ENCODE measurements at regions not wholly inside any gene's neighbourhood (a gene's known extent, or its start where the extent isn't known, plus 50 kb on each side); places are given as distances from the start of the nearest gene placed in this dataset.

DNA sequence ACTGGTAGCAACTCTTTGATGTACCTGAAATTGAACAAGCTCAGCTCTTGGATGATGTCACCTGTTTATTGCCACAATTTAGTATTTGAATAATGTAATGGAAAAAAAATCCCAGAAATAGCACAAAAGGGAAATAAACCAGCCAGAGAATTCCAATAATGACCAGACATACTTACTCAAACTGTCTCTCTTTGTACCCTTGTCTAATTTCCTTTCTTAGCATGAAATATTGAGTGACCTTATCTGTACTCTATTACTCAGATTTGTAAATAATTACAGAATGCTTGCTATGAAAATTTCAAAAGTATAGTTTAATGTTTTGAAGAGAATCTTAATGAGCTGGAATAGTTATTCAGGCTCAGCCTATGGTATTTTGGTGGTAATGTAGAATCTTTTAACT, 555.4 kb upstream of the SGO1 start:
- no peak overlapping the region for H2BK20ac ChIP-seq (ENCODE audit: low read length)
- H3K4me2 ChIP-seq (ENCODE audit: insufficient read depth in 1 of 2, low read depth in 2 of 2, low read length in 2 of 2) = no peak overlapping the region
- H4K8ac ChIP-seq (ENCODE audit: extremely low read depth, insufficient read depth, low read length) = no peak overlapping the region
- H2AFZ ChIP-seq (ENCODE audit: low read length) = no peak overlapping the region
- H3K79me1 ChIP-seq (ENCODE audit: low read depth, low read length) = no peaks in the 10 kb centered on the region
- no peak overlapping the region for H2BK5ac ChIP-seq (ENCODE audit: low read depth, low read length)
- no peak overlapping the region for H3K23ac ChIP-seq (ENCODE audit: insufficient read length)
- H3K9ac ChIP-seq (replicated peaks in 1 of 4; ENCODE audit: extremely low read depth in 1 of 4, low read depth in 3 of 4, low read length in 3 of 4) = peak overlapping the region in 1 of 4 experiments; percentile 34; a peak in 1 of 7 replicates
- H3K56ac ChIP-seq (replicated peaks; ENCODE audit: insufficient read length, low read depth, low read length) = no peak overlapping the region
- H3K36me3 ChIP-seq (ENCODE audit: control insufficient read depth in 2 of 4, insufficient read depth in 4 of 4, low read length in 3 of 4) = no peaks in the 10 kb centered on the region
- FAIRE-seq = no peak
- no peak overlapping the region for H3K4me3 ChIP-seq (ENCODE audit: extremely low read depth in 1 of 4, insufficient read depth in 2 of 4, low read depth in 3 of 4, low read length in 4 of 4)
- H2BK120ac ChIP-seq (replicated peaks; ENCODE audit: low read depth, low read length) = no peak overlapping the region
- no peaks in the 10 kb centered on the region for H4K20me1 ChIP-seq (replicated peaks in 1 of 2; ENCODE audit: control insufficient read depth in 1 of 2, insufficient read depth in 2 of 2, low read length in 2 of 2)
- no peak overlapping the region for H4K5ac ChIP-seq (ENCODE audit: insufficient read length, low read depth, low read length)
- H2BK15ac ChIP-seq (ENCODE audit: low read length) = no peak overlapping the region
- no peaks in the 10 kb centered on the region for H3K27me3 ChIP-seq (replicated peaks in 1 of 4; ENCODE audit: control insufficient read depth in 3 of 4, extremely low read depth in 1 of 4, insufficient read depth in 3 of 4, low read length in 3 of 4)
- ChIA-PET CTCF (ENCODE audit: partially characterized antibody) (interaction anchor here (0.6 to 1.2 kb wide), 3 partner anchors 9 to 698 kb away, joined by 3 to 4 read pairs (median 3); no protein-coding TSS in a partner anchor), POLR2A (ENCODE audit: partially characterized antibody) (no interaction called here)
- no peak overlapping the region for H3K4ac ChIP-seq (replicated peaks; ENCODE audit: insufficient read length, low read depth, low read length)
- no peak overlapping the region for H2AK5ac ChIP-seq (ENCODE audit: low read depth, low read length)
- H3K79me2 ChIP-seq (ENCODE audit: control insufficient read depth in 1 of 2, insufficient read depth in 2 of 2, low read length in 2 of 2) = no peaks in the 10 kb centered on the region
- H4K91ac ChIP-seq (replicated peaks; ENCODE audit: insufficient read length, low read length) = no peak overlapping the region
- no peak overlapping the region for H3K14ac ChIP-seq (ENCODE audit: insufficient read length)
- no peak overlapping the region for H3K18ac ChIP-seq (ENCODE audit: extremely low read depth, low read length)
- H2BK12ac ChIP-seq (ENCODE audit: low read depth, low read length) = no peak overlapping the region
- peaks cover 0 to 7% (median 1%) of the 10 kb centered on the region in 4 experiments; a peak in 4 of 7 replicates for H3K4me1 ChIP-seq (replicated peaks in 1 of 4; ENCODE audit: control insufficient read depth in 3 of 4, insufficient read depth in 4 of 4, low read length in 3 of 4)
- H3K27ac ChIP-seq (ENCODE audit: low read depth, low read length) = no peak overlapping the region
- TF ChIP-seq NRF1 (IDR thresholded peaks at IDR 0.05; ENCODE audit: low read depth, low read length) (no peak), GTF2F1 (IDR thresholded peaks at IDR 0.05; ENCODE audit: borderline replicate concordance, low read depth, low read length) (no peak), RNF2 (IDR thresholded peaks at IDR 0.05; ENCODE audit: borderline replicate concordance, low read depth, low read length, missing control alignments, poor library complexity, severe bottlenecking) (no peak), EZH2 (IDR thresholded peaks at IDR 0.05; ENCODE audit: low read depth, low read length, severe bottlenecking) (no peak), JUND (IDR thresholded peaks at IDR 0.05; ENCODE audit: low read length) (no peak), NANOG (IDR thresholded peaks at IDR 0.05; ENCODE audit: insufficient read depth, low read depth, low read length, poor library complexity, severe bottlenecking) (no peak), SP2 (IDR thresholded peaks at IDR 0.05; ENCODE audit: low read length) (no peak), ZNF274 (IDR thresholded peaks at IDR 0.05; ENCODE audit: borderline replicate concordance, extremely low read depth, low read length) (no peak), SIN3A (conservative IDR thresholded peaks at IDR 0.05 in 1 of 2, IDR thresholded peaks at IDR 0.05 in 1 of 2; ENCODE audit: low read depth in 1 of 2, low read length in 2 of 2) (no peak), CEBPB (IDR thresholded peaks at IDR 0.05; ENCODE audit: low read depth, low read length) (no peak), KDM4A (IDR thresholded peaks at IDR 0.05; ENCODE audit: low read depth, low read length, severe bottlenecking) (no peak), FOSL1 (IDR thresholded peaks at IDR 0.05; ENCODE audit: insufficient read depth, low read depth, low read length) (no peak), YY1 (IDR thresholded peaks at IDR 0.05; ENCODE audit: low read depth, low read length) (no peak), GABPA (IDR thresholded peaks at IDR 0.05; ENCODE audit: borderline replicate concordance, insufficient read depth, low read length) (no peak), TBP (IDR thresholded peaks at IDR 0.05; ENCODE audit: low read depth, low read length) (no peak)
- no peaks in the 10 kb centered on the region for H3K23me2 ChIP-seq (ENCODE audit: low read depth, low read length)
- no peak for DNase-seq (ENCODE audit: low read depth in 1 of 2, low spot score in 2 of 2)
- no peaks in the 10 kb centered on the region for H3K9me3 ChIP-seq (ENCODE audit: insufficient read depth in 2 of 2, low read depth in 1 of 2, low read length in 1 of 2)
